Glomerular endothelial cell (primary cell): ENCODE measurements at regions not wholly inside any gene's neighbourhood (a gene's known extent, or its start where the extent isn't known, plus 50 kb on each side); places are given as distances from the start of the nearest gene placed in this dataset.
"Not testable (repeated sequence)": the region's sequence is repeated elsewhere in the genome, so short reads cannot be mapped to it uniquely, and the experiment has no call there.

ENCODE experiments used
- DNase-seq: peaks from one replicate; pipeline ENCODE4 v3.0.0-alpha.2; 2011; ENCODE audit warnings: low read depth, low spot score; ENCODE audit errors: extremely low read depth

DNA sequence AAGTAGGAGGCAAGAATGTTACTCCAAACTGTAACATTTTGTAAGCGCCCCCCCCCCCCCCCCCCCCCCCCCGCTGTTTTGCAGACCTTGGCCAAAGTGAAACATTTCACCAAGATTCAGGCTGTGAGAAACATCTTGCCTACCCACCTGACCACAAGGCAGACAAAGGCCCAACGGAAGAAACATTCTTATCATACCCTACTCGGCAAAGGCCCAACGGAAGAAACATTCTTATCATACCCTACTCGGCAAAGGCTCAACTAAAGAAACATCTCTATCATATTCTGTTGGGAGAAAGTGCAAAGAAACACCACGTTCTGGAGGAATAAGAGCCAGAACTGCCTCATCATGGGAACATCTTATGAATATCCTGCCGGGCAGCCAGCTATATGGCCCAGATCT, 117.1 kb downstream of the JRKL start:
- DNase-seq = no peak

DNA sequence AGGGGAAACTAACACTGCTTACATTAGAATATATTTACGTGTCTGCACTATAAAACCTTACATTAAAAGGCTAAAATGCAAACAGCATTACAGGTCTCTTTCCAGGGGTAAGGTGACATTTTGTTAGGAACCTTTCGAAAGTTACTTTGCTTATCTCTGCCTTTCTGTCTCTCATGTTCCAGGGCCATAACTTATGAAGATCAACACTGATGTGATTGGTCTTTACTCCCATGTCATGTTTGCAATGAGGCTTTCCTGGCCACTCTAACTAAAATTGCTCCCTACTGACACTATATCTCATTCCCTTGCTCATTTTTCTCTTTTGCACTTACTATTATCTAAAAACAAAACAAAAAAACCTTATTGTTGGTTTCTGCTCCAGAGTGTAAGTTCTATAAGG, 119.0 kb downstream of the JRKL start:
- DNase-seq = no peak

DNA sequence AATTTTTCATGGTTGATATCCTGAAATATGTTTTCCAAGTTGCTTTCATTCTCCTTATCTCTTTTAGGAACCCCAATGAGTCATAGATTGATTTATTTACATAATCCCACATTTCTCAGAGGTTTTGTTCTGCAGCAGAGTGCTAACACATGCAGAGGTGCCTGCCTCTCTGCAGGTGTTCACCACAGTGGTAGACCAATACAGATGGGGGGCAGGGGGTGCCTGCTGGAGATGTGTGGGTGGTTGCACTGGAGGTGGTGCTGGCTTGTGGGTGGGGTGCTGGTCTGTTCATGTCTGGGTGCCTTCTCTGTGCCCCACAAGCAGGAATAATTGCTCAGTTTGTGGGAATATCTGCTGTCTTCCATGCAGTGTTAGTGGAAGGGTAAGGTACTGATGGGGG, 131.1 kb downstream of the JRKL start:
- DNase-seq = no peak

DNA sequence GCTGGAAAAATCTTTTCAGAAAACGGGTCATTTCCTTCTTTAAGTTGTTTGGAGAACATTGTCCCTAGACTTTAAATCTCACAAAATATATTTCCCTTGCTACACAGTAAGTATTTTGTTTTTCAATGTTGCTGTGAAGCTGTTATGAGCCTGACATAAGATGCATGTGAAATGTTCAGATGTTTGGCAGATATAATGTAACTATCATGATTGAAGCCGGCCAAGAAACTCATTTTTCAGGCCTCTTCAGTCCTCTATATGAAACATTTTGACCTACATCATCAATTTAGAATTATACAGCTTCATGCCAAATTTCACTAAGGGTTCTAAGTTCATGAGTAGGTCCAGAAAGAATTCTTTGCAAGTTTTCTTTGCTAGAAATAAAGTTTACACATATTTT, 133.8 kb downstream of the JRKL start:
- DNase-seq = no peak

DNA sequence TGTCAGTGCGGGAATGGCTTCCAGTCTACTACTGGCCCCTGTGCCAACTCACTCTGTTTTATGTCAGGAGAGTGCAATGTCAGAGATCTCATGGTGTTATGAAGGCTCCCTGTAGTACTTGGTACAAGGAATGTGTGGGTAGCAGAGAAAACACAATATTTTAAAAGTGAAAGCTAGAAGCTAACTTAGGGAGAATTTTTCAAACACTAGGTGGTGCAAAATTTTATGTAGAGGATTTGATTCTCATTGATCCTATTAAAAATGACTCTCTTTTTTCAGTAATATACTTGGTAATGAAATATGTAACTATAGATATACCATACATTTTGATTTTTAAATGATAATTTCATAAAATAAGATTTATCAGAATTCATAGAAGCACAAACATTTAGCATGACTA, 134.7 kb downstream of the JRKL start:
- no peak for DNase-seq

DNA sequence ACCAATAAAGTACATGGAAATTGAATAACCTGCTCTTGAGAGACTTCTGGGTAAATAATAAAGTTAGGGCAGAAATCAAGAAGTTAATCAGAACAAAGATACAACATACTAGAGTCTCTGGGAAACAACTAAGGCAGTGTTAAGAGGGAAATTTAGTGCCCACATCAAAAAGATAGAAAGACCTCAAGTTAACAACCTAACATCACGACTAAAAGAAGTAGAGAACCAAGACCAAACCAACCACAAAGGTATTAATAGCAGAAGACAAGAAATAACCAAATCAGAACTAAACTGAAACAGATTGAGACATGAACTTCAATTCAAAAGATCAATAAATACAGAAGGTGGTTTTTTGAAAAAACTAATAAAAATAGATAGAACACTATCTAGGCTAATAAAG, 140.7 kb downstream of the JRKL start:
- DNase-seq = no peak

DNA sequence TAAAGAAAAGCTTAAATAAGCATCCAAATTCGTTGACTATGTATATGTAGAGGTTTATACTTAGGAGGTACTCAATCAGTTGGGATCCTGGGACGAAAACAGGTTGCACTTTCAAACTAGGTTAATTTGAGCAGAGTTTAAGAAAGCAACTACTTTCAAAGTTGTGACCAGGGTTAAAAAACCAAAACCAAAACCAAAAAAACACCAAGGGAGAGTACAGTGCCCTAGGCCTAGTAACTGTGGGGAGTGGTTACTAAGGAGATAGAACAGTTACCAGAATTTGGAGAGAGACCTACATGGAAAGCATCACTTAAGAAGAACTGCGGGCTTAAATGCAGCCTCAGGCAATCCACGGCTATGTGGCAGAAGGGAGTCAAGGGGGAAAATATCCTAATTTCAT, 148.3 kb downstream of the JRKL start:
- no peak for DNase-seq

DNA sequence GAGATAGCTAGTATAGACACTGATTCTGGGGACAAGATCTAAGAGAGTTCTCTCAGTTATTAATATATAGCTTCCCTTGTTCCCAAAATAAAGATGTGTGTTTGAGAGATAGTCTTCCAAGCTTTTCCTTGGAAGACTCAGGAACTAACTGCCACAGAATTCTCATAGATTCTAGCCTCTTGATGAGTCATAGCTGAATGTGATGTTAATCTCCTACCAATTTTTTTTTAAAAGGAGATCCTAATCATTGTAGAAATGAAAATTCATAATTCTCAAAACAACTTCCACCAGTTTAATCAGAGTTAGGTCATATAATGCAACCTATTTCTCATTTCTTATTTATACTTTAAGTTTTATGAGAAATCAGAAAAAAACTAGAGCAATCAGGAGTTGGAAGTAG, 148.8 kb downstream of the JRKL start:
- no peak for DNase-seq

DNA sequence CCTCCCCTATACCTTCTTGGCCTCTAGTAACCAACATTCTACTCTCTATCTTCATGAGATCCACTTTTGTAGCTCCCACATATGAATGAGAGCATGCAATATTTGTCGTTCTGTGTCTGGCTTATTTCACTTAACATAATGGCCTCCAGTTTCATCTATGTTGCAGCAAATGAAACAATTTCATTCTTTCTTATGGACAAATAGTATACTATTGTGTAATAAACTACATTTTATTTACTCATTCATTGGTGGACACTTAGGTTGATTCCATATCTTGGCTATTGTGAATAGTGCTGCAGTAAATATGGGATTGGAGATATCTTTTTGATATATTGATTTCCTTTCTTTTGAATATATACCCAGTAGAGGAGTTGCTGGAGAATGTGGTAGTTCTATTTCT, 151.1 kb downstream of the JRKL start:
- DNase-seq = no peak

DNA sequence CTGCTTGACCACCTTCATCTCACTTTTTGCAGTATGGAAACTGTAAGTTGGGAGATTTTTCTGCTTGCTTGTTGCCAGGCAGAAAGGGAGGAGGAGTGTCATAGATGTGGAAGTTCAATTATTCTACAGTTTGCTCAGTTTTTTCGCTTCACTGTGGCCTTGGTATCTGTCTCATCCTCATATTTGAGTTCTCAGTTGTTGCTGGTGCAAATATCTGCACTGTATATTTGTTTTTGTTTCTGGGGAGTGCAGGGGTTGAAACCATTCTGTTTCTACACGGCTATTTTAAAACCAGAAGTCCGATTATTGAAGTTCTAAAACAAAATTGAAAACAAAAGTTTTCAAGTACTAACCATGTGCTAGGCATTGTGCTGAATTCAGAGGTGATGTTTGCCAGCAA, 153.4 kb downstream of the JRKL start:
- DNase-seq = no peak

DNA sequence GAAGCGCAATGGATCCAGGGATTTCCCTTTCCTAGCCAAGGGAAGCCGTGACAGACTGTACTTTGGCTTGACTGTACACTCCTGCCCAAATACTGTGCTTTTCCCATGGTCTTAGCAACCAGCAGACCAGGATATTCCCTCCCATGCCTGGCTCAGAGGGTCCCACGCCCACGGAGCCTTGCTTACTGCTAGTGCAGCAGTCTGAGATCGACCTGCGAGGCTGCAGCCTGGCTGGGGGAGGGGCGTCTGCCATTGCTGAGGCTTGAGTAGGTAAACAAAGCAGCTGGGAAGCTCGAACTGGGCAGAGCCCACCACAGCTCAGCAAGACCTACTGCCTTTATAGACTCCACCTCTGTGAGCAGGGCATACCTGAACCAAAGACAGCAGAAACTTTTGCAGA, 155.4 kb downstream of the JRKL start:
- DNase-seq = not testable (repeated sequence)

DNA sequence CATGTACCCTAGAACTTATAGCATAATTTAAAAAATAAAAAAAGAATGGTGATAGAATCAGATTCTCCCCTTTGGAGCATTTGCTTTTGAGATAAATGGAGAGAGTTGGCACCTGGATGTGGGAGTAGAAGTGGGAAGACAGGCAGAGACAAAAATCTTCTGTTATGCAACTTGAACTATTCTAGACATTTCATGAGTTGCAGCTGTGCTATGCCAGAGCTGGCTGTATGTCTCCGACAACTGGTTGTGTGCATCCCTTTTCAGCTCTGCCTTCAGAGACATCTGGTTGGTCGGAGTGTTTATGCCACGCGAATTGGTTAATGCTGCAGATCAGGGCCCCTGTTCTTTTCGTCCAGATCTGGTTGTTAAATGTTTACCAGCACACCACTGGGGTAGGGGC, 161.3 kb downstream of the JRKL start:
- no peak for DNase-seq

DNA sequence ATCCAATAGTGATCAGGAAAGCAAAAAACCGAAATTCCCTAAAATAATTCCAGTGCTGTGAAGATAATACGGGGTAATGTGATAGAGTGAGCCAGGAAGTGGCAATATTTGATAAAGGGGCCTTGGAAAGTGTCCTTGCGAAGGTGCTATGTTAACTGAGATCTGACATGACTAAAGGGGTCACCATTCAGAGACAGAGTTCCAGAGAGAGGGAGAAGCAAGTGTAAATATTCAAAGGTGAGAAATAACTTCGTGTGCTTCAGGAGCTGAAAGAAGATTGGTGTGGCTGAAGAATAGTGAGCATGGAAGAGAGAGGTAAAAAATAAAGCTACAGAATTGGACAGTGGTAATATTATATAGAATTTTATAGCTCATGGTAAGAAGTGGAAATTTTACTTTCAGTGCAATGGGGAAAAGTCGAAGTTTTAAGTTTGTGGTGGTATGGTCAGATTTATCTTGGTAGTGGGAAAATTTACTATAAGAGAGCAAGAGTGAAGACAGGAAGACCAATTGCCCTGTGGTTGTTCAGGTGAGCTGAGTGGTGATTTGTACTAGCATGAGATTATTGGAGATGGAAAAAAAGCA, 164.5 kb downstream of the JRKL start:
- DNase-seq = no peak

DNA sequence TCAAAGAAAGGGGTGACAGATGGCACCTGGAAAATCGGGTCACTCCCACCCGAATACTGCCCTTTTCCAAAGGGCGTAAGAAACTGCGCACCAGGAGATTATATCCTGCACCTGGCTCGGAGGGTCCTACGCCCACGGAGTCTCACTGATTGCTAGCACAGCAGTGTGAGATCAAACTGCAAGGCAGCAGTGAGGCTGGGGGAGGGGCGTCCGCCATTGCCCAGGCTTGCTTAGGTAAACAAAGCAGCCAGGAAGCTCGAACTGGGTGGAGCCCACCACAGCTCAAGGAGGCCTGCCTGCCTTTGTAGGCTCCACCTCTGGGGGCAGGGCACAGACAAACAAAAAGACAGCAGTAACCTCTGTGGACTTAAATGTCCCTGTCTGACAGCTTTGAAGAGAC, 166.0 kb downstream of the JRKL start:
- not testable (repeated sequence) for DNase-seq

DNA sequence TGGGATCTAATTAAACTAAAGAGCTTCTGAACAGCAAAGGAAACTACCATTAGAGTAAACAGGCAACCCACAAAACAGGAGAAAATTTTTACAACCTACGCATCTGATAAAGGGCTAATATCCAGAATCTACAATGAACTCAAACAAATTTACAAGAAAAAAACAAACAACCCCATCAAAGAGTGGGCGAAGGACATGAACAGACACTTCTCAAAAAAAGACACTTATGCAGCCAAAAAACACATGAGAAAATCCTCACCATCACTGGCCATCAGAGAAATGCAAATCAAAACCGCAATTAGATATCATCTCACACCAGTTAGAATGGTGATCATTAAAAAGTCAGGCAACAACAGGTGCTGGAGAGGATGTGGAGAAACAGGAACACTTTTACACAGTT, 170.9 kb downstream of the JRKL start:
- not testable (repeated sequence) for DNase-seq

DNA sequence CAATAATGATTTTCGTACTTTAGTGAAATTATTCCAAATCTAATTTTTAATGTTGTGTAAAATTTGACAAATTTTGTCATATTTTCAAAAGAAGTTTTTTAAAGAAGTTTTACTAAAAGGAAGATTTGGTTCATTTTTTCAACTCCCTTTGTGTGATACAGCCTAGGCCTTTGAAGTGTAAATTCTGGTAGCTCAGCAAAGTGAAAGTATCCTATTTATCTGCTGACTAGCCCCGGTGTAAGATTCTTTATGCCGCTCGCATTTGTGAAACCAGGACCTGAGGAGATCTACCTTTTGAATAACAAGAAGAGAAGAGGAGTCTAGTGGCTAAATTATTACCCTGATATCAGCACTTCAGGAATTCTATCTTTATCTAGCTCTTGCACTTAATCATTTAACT, 177.4 kb downstream of the JRKL start:
- DNase-seq = no peak

DNA sequence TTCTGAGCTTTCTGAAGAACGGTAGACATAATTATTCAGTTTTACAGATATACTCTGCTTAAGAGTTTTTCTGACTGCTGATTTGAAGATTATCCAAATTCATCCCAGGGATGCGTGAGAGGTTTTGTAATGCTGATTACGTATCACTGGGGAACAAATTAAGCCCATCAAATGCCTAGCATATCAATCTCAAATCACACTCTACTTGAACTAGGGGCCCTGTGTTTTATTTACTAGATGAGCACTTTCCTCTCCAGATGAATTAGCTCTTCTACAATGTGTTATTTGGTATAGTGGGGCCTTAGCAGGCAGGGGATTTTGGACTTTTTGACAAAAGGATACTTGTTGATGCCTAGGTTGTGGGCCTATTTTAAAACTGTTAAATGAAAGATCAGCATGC, 177.9 kb downstream of the JRKL start:
- no peak for DNase-seq

DNA sequence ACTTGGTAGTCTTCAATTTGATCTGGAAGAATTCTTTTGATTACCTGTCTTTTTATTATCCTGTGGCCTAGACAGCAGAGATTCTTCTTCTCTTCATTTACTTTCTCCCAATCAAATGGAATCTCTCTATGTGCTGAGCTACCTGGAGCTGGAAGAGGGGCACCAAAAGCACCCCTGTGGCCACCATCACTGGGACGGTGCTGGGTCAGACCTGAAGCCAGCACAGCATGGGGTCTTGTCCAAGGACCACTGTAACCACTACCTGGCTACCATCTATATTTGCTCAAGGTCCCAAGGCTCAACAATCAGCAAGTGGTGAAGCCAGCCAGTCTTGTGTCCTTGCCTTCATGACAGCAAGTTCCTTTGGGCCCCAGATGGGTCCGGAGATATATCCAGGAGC, 186.6 kb downstream of the JRKL start:
- no peak for DNase-seq

DNA sequence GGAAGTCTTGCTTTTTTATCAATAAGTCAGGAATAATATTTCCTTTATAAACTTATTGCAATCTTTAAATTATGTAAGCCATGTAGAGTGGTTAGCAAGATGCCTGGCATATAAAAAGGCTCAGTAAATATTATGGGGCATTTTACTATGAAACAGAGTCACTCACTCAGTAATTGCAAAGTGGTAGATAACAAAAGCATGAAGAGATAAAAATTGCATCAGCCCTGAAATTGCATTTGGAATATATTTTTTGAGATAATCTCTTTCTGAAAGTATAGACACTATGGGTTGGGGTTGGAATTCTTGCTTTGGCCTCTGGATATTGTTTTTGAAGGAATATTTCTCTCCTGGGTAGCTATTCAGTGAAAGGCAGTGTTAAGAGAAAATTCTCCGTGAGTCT, 188.6 kb downstream of the JRKL start:
- no peak for DNase-seq

DNA sequence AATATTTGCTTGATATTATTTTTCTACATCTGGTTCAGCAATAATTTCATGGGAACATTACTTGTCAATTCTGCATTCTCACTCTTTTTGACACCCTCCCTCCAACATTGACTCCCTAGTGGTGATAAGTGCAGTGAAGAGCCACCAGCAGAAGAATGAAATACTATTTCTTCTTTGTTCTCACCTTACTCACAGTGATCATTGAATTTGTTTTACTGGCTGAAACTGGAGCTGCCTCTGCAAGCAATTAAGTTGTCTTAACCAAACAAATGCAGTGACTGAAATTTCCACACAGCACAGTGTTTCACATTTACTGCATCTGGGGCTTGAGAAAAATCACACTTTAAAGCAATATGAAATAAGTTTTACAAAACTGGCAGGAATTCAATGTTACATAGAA, 189.8 kb downstream of the JRKL start:
- DNase-seq = no peak

DNA sequence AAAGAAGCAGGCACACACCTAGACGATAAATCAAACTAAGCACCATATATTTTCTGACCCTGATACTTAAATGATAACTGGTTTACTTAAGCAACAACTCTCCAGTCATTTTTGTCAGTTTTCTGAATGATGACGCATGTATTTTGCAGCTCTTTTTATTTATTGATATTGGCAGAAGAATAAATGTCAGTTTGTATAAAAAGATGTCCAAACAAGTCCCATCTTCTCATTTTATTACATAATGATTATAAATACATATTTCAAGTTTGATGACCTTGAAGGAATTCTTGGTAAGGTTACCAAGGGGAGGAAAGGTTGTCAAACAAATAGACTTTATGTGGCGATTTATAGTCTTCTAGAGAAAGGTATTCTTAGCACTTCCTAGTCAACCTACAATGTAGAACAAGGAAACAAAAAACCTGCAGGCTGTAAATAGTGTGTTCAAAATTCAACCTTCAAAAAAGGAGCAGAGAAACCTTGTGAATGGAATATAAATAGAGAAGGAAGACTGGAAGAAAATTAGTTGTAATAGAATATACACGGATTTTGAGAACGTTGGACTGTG, 190.7 kb downstream of the JRKL start:
- no peak for DNase-seq

DNA sequence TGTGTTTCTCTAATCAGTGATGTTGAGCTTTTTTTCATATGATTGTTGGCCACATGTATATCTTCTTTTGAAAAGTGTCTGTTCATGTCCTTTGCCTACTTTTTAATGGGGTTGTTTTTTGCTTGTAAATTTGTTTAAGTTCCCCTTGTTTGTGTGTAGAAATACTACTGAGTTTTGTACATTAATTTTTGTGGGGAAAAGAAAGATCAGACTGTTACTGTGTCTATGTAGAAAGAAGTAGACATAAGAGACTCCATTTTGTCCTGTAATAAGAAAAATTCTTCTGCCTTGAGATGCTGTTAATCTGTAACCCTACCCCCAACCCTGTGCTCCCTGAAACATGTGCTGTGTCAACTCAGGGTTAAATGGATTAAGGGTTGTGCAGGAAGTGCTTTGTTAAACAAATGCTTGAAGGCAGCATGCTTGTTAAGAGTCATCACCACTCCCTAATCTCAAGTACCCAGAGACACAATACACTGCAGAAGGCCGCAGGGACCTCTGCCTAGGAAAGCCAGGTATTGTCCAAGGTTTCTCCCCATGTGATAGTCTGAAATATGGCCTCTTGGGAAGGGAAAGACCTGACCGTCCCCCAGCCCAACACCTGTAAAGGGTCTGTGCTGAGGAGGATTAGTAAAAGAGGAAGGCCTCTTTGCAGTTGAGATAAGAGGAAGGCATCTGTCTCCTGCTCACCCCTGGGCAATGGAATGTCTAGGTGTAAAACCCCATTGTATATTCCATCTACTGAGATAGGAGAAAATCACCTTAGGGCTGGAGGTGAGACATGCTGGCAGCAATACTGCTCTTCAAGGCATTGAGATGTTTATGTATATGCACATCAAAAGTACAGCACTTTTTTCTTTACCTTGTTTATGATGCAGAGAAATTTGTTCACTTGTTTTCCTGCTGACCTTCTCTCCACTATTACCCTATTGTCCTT, 196.4 kb downstream of the JRKL start:
- not testable (repeated sequence) for DNase-seq
